Endothelial cell of umbilical vein (primary cell): ENCODE measurements at regions not wholly inside any gene's neighbourhood (a gene's known extent, or its start where the extent isn't known, plus 50 kb on each side); places are given as distances from the start of the nearest gene placed in this dataset.

Source experiments
- BruUV-seq: library from RNA; stranded (reverse); fragments of 400-500 nt; replicated peaks from 2 replicates; lab custom pipeline; 2021; lab: Mats Ljungman, UMichigan
- CTCF ChIA-PET: fragments of 300-600, 350-600 bp; sonication (Branson Sonifier 250); formaldehyde crosslinking; loops from one replicate; lab custom pipeline; 2021; ENCODE audit warnings: antibody characterized with exemption, inconsistent platforms; lab: Charles Lee
- POLR2A ChIA-PET: fragments of 300-600, 350-600 bp; sonication (Branson Sonifier 250); formaldehyde crosslinking; loops from one replicate; lab custom pipeline; 2021; ENCODE audit warnings: antibody characterized with exemption, inconsistent platforms; lab: Charles Lee
- DNase-seq: peaks from one replicate; pipeline ENCODE4 v3.0.0-alpha.2; 2011; ENCODE audit warnings: low read depth, low spot score
- FAIRE-seq: peaks from 2 replicates; lab custom pipeline; 2011; peaks lifted over from hg19 to GRCh38; lab: Jason Lieb, UNC
- H2AFZ ChIP-seq: 2 replicates; pipeline ENCODE4 v1.6.0; 2012; ENCODE audit warnings: low read depth, low read length, control low read depth, inconsistent platforms
- H3K27ac ChIP-seq: 2 replicates; pipeline ENCODE4 v1.5.1; 2011; ENCODE audit warnings: low read depth, mild to moderate bottlenecking, control low read depth, low read length, moderate library complexity; ENCODE audit not compliant: insufficient read depth
- H3K27me3 ChIP-seq, 2 experiments: 2 replicates each; pipeline versions ENCODE4 v1.6.0 to v1.6.1; 2011; ENCODE audit warnings: low read length in 2 of 2, mixed read lengths in 1 of 2; ENCODE audit not compliant: control insufficient read depth in 2 of 2, insufficient read depth in 2 of 2
- H3K36me3 ChIP-seq, 2 experiments: 2 replicates in 1 of 2; 3 replicates in 1 of 2; pipeline ENCODE4 v1.5.1; 2011; ENCODE audit warnings: low read length in 2 of 2, mild to moderate bottlenecking in 1 of 2, moderate library complexity in 1 of 2; ENCODE audit not compliant: control insufficient read depth in 2 of 2, insufficient read depth in 2 of 2; ENCODE audit errors: extremely low read depth in 1 of 2
- H3K4me1 ChIP-seq: 3 replicates; pipeline ENCODE4 v1.5.1; 2011; ENCODE audit warnings: mild to moderate bottlenecking, low read length; ENCODE audit not compliant: control insufficient read depth, insufficient read depth; ENCODE audit errors: extremely low read depth
- H3K4me2 ChIP-seq: 2 replicates; pipeline ENCODE4 v1.6.1; 2011; ENCODE audit warnings: low read length, control low read depth, mixed read lengths; ENCODE audit not compliant: insufficient read depth
- H3K4me3 ChIP-seq, 3 experiments: fragments of 200-600 bp in 1 of 3; sonication (generic), shearing (Covaris generic) in 1 of 3; replicated peaks in 1 of 3; 2 replicates each; pipeline ENCODE4 v1.5.1; 2011 to 2016; ENCODE audit warnings: control low read depth in 3 of 3, low read length in 3 of 3, mild to moderate bottlenecking in 2 of 3, inconsistent platforms in 1 of 3, low read depth in 1 of 3, moderate library complexity in 1 of 3; ENCODE audit not compliant: insufficient read depth in 1 of 3
- H3K79me2 ChIP-seq: 2 replicates; pipeline ENCODE4 v1.6.0; 2012; ENCODE audit warnings: low read length, inconsistent platforms; ENCODE audit not compliant: control insufficient read depth, insufficient read depth
- H3K9ac ChIP-seq: replicated peaks from 2 replicates; pipeline ENCODE3; 2011; ENCODE audit warnings: low read length, control low read depth; ENCODE audit not compliant: insufficient read depth; ENCODE audit errors: extremely low read depth
- H3K9me1 ChIP-seq: replicated peaks from 3 replicates; pipeline ENCODE4 v1.6.0; 2011; ENCODE audit warnings: mild to moderate bottlenecking, low read length; ENCODE audit not compliant: control insufficient read depth, insufficient read depth; ENCODE audit errors: extremely low read depth
- H3K9me3 ChIP-seq: replicated peaks from 2 replicates; pipeline ENCODE4 v1.5.1; 2012; ENCODE audit warnings: low read length, inconsistent platforms; ENCODE audit not compliant: control insufficient read depth, insufficient read depth
- H4K20me1 ChIP-seq: replicated peaks from 2 replicates; pipeline ENCODE3; 2011; ENCODE audit warnings: mild to moderate bottlenecking, low read length; ENCODE audit not compliant: control insufficient read depth, insufficient read depth; ENCODE audit errors: extremely low read depth
- EZH2 ChIP-seq: IDR thresholded peaks from 2 replicates; pipeline ENCODE4 v1.6.1; 2012; ENCODE audit warnings: borderline replicate concordance, low read depth, mild to moderate bottlenecking, moderate library complexity, low read length, inconsistent platforms; ENCODE audit not compliant: severe bottlenecking
- FOS ChIP-seq: IDR thresholded peaks from 2 replicates; pipeline ENCODE4 v1.6.1; 2011; ENCODE audit warnings: mild to moderate bottlenecking, low read length, moderate library complexity, borderline replicate concordance; ENCODE audit not compliant: insufficient read depth
- GATA2 ChIP-seq: IDR thresholded peaks from 2 replicates; pipeline ENCODE4 v1.7.0; 2011; ENCODE audit warnings: low read depth, mild to moderate bottlenecking, moderate library complexity, mixed read lengths, low read length; ENCODE audit not compliant: insufficient read length, insufficient read depth
- JUN ChIP-seq: IDR thresholded peaks from 2 replicates; pipeline ENCODE4 v1.6.1; 2011; ENCODE audit warnings: borderline replicate concordance, low read depth; ENCODE audit not compliant: insufficient read length, insufficient read depth
- MYC ChIP-seq: IDR thresholded peaks from one replicate; pipeline ENCODE4 v1.6.1; 2011; ENCODE audit warnings: mild to moderate bottlenecking, low read depth, low read length
- POLR2A ChIP-seq: IDR thresholded peaks from 2 replicates; pipeline ENCODE4 v1.6.1; 2012; ENCODE audit warnings: low read depth, mild to moderate bottlenecking, control low read depth, low read length
- POLR2AphosphoS5 ChIP-seq: IDR thresholded peaks from 2 replicates; pipeline ENCODE4 v1.6.1; 2012; ENCODE audit warnings: low read depth, mild to moderate bottlenecking, control low read depth, low read length, moderate library complexity; ENCODE audit not compliant: insufficient read depth
- dilution Hi-C: fragments of 300-500 bp; cut with MboI; formaldehyde crosslinking; loops from one replicate; pipeline ENCODE4 v1.15.0; 2019; ENCODE audit warnings: low sequenced_read_pairs; ENCODE audit not compliant: extremely low pct_ligation_motif_present
- intact Hi-C: fragments of 100-400 bp; cut with micrococcal nuclease; formaldehyde crosslinking; loops from one replicate; pipeline ENCODE4 v1.10.0; 2022
- TF ChIP-seq, protein P1 (sequence below): IDR thresholded peaks from 2 replicates; pipeline ENCODE4 v1.6.1; 2011; ENCODE audit not compliant: insufficient read depth, insufficient read length
- TF ChIP-seq, protein P2 (sequence below), 2 donors: IDR thresholded peaks; 1 replicate in 1 of 2; 2 replicates in 1 of 2; pipeline ENCODE4 v1.5.1; 2011; ENCODE audit warnings: low read length in 2 of 2, mild to moderate bottlenecking in 2 of 2, moderate library complexity in 2 of 2, control low read depth in 1 of 2, inconsistent platforms in 1 of 2, low read depth in 1 of 2; ENCODE audit not compliant: insufficient read depth in 1 of 2; ENCODE audit errors: extremely low read depth in 1 of 2

DNA sequence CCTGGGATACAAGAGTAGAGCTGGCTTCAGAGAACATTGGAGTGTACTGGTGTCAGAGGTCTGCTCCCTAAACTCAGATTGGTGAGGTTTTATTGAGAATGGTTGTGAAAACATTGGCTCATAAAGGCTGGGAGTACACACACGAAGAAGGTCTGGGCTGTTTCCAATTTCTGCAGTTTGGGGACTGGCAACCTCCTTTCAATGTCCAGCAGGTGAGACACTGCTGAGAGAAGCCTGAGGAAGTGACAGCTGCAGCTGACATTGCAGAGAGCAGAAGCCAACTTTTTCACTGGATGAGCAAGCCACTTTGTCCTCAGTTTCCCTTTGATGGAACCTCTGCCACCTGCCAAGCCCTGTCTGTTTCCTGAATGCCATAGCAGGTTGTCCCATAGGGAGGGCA lies 346.6 kb upstream of the SPRED2 start:
- intact Hi-C loops (no loop called here), dilution Hi-C loops (no loop called here)
- no peak for TF ChIP-seq GATA2
- no peak for TF ChIP-seq JUN
- no peak for TF ChIP-seq MYC
- TF ChIP-seq, protein P1, sequence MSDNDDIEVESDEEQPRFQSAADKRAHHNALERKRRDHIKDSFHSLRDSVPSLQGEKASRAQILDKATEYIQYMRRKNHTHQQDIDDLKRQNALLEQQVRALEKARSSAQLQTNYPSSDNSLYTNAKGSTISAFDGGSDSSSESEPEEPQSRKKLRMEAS = no peak
- TF ChIP-seq POLR2AphosphoS5 = no peak
- TF ChIP-seq FOS = no peak
- TF ChIP-seq, protein P2, sequence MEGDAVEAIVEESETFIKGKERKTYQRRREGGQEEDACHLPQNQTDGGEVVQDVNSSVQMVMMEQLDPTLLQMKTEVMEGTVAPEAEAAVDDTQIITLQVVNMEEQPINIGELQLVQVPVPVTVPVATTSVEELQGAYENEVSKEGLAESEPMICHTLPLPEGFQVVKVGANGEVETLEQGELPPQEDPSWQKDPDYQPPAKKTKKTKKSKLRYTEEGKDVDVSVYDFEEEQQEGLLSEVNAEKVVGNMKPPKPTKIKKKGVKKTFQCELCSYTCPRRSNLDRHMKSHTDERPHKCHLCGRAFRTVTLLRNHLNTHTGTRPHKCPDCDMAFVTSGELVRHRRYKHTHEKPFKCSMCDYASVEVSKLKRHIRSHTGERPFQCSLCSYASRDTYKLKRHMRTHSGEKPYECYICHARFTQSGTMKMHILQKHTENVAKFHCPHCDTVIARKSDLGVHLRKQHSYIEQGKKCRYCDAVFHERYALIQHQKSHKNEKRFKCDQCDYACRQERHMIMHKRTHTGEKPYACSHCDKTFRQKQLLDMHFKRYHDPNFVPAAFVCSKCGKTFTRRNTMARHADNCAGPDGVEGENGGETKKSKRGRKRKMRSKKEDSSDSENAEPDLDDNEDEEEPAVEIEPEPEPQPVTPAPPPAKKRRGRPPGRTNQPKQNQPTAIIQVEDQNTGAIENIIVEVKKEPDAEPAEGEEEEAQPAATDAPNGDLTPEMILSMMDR (IDR thresholded peaks at IDR 0.05; ENCODE audit: extremely low read depth in 1 of 2, insufficient read depth in 1 of 2, low read depth in 1 of 2, low read length in 2 of 2) = no peak
- no peak for TF ChIP-seq POLR2A
- TF ChIP-seq EZH2 = no peak
- Histone ChIP-seq H3K9me3 (no peaks in the 10 kb centered on the region), H3K9me1 (no peaks in the 10 kb centered on the region), H2AFZ (no peak overlapping the region), H3K27me3 (no peaks in the 10 kb centered on the region), H3K27ac (no peak overlapping the region), H3K9ac (no peak overlapping the region), H3K4me1 (no peaks in the 10 kb centered on the region), H3K4me2 (no peak overlapping the region), H3K36me3 (no peaks in the 10 kb centered on the region), H3K79me2 (no peaks in the 10 kb centered on the region), H3K4me3 (no peak overlapping the region), H4K20me1 (no peaks in the 10 kb centered on the region)
- FAIRE-seq = no peak
- no TSS peak for BruUV-seq
- ChIA-PET POLR2A (no interaction called here), CTCF (no interaction called here)
- no peak for DNase-seq
